ENCODE measurements at regions not wholly inside any gene's neighbourhood (a gene's known extent, or its start where the extent isn't known, plus 50 kb on each side); places are given as distances from the start of the nearest gene placed in this dataset.

GRCh38 chr9:88800329-88800682 lies 191.0 kb upstream of the S1PR3 start:
- no peak for DNase-seq

DNA sequence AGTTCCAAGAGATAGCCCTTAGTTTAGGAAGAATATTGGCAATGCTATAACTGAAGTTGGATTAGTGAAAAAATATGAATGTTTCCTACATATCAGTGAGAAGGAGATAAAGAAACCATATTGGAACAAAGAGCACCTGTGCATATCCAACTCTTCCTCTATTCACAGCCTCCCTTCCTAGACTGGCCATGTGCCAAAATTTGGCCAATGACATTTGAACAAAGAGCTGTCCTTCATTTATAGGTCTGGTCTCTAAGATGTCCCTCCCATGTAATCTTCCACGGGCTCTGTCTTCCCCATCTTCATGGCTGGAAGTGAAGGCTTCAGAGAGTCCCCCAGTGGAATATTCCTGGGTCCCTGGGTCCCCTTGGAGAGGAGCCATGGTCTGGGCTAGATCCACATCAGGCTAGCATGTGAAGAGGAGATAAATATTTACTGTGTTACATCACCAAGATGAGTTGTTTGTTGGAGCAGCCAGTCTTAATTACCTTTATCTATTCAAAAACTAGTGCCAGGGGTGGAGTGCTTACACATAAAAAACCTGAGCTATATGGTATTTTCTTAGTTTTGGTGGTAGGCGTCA lies 190.0 kb upstream of the S1PR3 start:
- DNase-seq, result no peak

GRCh38 chr9:88802533-88802932 lies 188.7 kb upstream of the S1PR3 start:
- DNase-seq, result no peak

GRCh38 chr9:88803546-88804253 lies 187.6 kb upstream of the S1PR3 start:
- no peak for DNase-seq

DNA sequence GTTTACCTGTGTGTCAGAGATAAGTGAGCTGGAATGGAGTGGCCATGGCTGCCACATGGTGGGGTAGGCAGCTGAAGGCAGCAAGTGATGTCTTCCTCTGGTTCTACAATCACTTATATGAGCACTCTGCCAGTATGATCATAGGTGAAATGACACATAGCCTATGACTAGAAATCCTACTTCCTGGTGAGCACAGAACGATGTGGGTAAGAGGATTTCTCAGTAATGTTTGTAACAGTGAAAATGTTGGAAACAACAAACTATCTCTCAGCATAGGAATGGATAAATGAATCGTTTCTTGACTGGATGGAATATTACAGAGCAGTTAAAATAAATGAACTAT lies 187.0 kb upstream of the S1PR3 start:
- no peak for DNase-seq

GRCh38 chr9:88805217-88805943 lies 185.9 kb upstream of the S1PR3 start:
- no peak for DNase-seq

DNA sequence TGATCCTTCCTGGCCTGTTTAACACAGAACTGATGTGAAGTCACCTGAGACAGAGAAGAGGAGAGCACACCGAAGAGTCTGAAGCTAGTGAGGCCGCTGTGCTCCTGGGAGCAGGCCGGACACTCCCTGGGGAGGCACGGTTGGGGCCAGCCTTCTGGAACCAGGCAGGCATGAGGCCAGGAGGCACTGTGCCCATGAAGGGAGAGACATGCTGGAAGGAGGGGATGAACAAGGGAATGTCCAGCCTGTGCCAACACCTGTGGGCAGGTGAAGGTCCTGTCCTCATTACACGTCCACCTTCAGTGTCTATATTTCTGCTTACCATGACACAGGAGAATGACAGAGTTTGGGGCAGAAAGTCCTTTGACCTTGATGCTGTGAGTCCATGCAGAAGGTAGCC lies 183.8 kb upstream of the S1PR3 start:
- no peak for DNase-seq

GRCh38 chr9:88808019-88808656 lies 183.1 kb upstream of the S1PR3 start:
- DNase-seq, result no peak

GRCh38 chr9:88808761-88809354 lies 182.4 kb upstream of the S1PR3 start:
- no peak for DNase-seq

DNA sequence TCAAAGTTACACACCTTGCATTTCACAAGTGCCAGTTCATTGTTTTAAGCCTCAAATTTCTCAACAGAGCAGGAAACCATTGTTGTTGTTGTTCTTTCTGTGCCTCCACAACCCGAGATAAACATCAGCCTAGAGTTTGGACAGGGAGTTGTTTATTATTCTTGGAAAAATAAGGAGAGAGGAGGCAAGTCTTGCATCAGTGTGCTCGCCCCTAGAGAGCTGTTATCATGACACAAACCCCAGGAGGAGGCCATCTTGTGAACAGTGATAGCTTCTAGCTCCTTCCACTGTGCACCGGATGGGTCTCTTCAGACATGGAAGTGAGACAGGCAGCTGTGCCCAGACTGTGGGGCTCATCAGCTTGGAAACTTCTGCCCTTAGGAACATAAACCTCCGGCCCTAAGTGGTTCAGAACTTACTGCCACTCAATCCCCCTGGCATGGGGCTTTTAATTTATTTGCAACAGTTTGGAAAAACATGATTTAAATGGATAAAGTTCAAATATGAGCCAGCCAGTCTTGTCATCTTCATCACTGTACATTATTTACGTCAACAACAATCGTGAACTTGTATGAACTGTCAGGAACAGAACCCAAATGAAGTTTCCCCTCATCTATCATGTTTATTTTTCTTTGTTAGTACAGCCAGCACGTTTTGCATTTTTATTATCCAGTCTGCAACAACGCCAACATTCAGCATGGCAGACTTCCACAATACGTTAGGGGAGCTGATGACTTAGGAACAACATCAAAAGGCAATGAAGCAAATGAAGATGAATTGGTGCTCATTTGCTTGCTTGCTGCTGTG lies 181.7 kb upstream of the S1PR3 start:
- no peak for DNase-seq

DNA sequence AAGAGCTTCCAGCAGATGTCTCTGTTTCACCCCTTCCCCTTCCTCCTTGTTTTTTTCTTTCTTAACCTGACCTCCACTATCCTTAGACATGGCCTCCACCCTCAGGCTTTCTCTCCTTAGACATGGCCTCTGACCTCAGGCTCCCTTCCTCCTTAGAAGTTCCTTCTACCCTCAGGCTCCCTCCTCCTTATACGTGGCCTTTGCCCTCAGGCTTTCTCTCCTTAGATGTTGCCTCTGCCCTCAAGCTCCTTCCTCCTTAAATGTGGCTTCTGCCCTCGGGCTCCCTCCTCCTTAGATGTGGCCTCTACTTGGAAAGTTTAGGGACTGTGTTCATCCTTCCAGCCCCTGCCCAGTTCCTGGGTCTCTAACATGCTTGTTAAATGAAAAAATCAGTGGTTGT lies 180.4 kb upstream of the S1PR3 start:
- no peak for DNase-seq

- DNase-seq, result no peak
These were observed 179.8 kb upstream of the S1PR3 start for GRCh38 chr9:88811511-88811910.

GRCh38 chr9:88812938-88813637 lies 178.2 kb upstream of the S1PR3 start:
- DNase-seq, result no peak

- DNase-seq, result no peak
These were observed 177.5 kb upstream of the S1PR3 start for GRCh38 chr9:88813638-88814209.

DNA sequence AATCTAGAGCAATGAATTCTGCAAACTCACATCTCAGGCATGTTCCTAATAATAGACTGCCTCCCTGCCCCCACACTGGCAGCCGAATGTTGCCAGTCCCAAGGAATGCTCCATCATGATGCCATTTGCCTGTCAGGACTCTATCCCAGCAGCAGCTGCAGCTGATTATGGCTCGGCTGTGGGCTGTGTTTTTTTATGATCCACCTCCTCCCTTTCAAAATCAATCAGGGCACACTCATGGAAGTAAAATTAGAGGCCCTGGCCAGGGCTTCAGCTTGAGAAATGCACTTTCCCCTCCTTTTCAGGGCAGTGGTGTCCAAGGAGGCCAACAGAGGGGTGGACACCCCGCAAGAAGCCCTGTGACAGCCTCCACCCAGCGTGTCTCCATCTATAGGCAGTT lies 176.7 kb upstream of the S1PR3 start:
- no peak for DNase-seq

DNA sequence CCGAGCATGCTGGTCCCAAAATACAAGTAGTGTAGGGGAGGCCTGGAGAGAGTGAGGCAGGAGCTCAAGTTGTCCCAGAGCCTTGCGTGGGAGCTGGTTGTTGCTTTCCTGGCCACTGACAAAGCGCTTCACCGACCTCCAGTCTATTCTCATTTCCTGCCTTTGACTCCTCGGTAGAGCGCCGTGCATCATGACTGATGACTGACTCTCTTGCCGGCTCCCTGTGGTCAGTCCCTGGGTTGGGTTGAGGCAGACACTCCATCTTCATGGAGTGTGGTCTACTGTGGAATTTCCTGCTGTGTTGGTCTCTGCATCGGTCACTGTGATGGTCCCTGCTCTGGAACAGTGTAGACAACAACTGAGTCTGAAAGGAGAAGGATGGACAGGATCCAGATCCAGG lies 175.1 kb upstream of the S1PR3 start:
- DNase-seq, result no peak

DNA sequence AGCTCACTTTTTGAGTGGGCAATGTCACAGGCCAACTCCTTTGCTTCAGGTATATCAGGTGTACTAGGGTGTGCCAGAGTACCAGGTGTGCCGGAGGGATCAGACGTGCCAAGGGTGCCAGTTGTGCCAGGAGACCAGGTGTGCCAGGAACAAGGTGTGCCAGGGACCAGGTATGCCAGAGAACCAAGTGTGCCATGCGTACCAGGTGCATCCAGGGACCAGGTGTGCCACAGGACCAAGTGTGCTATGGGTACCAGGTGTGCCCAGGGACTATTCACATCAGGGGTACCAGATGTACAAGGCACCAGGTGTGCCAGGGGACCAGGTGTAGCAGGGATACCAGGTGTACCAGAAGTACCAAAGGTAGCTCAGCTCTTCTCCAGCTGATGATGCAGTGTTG lies 174.7 kb upstream of the S1PR3 start:
- DNase-seq, result no peak

GRCh38 chr9:88817628-88818027 lies 173.6 kb upstream of the S1PR3 start:
- no peak for DNase-seq

- DNase-seq, result no peak
These were observed 172.6 kb upstream of the S1PR3 start for GRCh38 chr9:88818495-88819201.

- DNase-seq, result no peak
These were observed 171.8 kb upstream of the S1PR3 start for GRCh38 chr9:88819476-88819875.

- DNase-seq, result no peak
These were observed 171.2 kb upstream of the S1PR3 start for GRCh38 chr9:88820055-88820454.

All from activated effector memory CD4-positive, alpha-beta T cell treated with anti-CD3 and anti-CD28 coated beads, Interleukin-2, amount 50 U/mL, for 16 hours (primary cell).